Loucy (cell line): ENCODE measurements at regions not wholly inside any gene's neighbourhood (a gene's known extent, or its start where the extent isn't known, plus 50 kb on each side); places are given as distances from the start of the nearest gene placed in this dataset.

Source experiments
- CTCF ChIP-seq: fragments of 200-600 bp; sonication (generic); conservative IDR thresholded peaks from 2 replicates; pipeline ENCODE4 v1.5.1; 2014; ENCODE audit warnings: mild to moderate bottlenecking, antibody characterized with exemption, low read length
- EZH2phosphoT487 ChIP-seq: fragments of 200-600 bp; IDR thresholded peaks from 2 replicates; pipeline ENCODE4 v1.6.1; 2018; ENCODE audit warnings: antibody characterized with exemption, mild to moderate bottlenecking, moderate library complexity, borderline replicate concordance

- no peak for TF ChIP-seq EZH2phosphoT487
- no peak for TF ChIP-seq CTCF
Measured at GRCh38 chrX:127259742-127260141, 440.2 kb downstream of the PRR32 start.
